H1 (cell line): ENCODE measurements at regions not wholly inside any gene's neighbourhood (a gene's known extent, or its start where the extent isn't known, plus 50 kb on each side); places are given as distances from the start of the nearest gene placed in this dataset.

Source experiments
- CTCF ChIA-PET: fragments of 300-600 bp; sonication (Branson Sonifier 250); formaldehyde crosslinking; loops from one replicate; lab custom pipeline; 2021; ENCODE audit not compliant: partially characterized antibody; lab: Charles Lee
- POLR2A ChIA-PET: fragments of 300-600 bp; sonication (Branson Sonifier 250); formaldehyde crosslinking; loops from one replicate; lab custom pipeline; 2021; ENCODE audit warnings: inconsistent platforms; ENCODE audit not compliant: partially characterized antibody; lab: Charles Lee
- DNase-seq, 2 experiments: peaks; one replicate each; pipeline versions ENCODE4 v3.0.0 to v3.0.0-alpha.2; 2010 to 2022; ENCODE audit warnings: low spot score in 2 of 2, low read depth in 1 of 2, mixed read lengths in 1 of 2
- FAIRE-seq: peaks from 2 replicates; lab custom pipeline; 2011; peaks lifted over from hg19 to GRCh38; lab: Jason Lieb, UNC
- H2AFZ ChIP-seq: 2 replicates; pipeline ENCODE4 v1.8.1; 2012; ENCODE audit warnings: low read length, inconsistent platforms
- H2AK5ac ChIP-seq: 2 replicates; pipeline ENCODE4 v1.6.1; 2013; ENCODE audit warnings: low read depth, low read length
- H2BK120ac ChIP-seq: replicated peaks from 2 replicates; pipeline ENCODE3; 2013; ENCODE audit warnings: low read depth, low read length, inconsistent platforms
- H2BK12ac ChIP-seq: 2 replicates; pipeline ENCODE4 v1.6.1; 2013; ENCODE audit warnings: low read depth, low read length
- H2BK15ac ChIP-seq: 2 replicates; pipeline ENCODE4 v1.6.1; 2013; ENCODE audit warnings: low read length
- H2BK20ac ChIP-seq: 2 replicates; pipeline ENCODE4 v1.6.1; 2013; ENCODE audit warnings: low read length
- H2BK5ac ChIP-seq: 2 replicates; pipeline ENCODE4 v1.6.1; 2013; ENCODE audit warnings: low read depth, low read length
- H3K14ac ChIP-seq: 2 replicates; pipeline ENCODE4 v1.6.1; 2013; ENCODE audit warnings: inconsistent platforms; ENCODE audit not compliant: insufficient read length
- H3K18ac ChIP-seq: 2 replicates; pipeline ENCODE4 v1.6.1; 2013; ENCODE audit warnings: low read length; ENCODE audit errors: extremely low read depth
- H3K23ac ChIP-seq: 2 replicates; pipeline ENCODE4 v1.6.1; 2013; ENCODE audit warnings: inconsistent platforms; ENCODE audit not compliant: insufficient read length
- H3K23me2 ChIP-seq: 2 replicates; pipeline ENCODE4 v1.6.1; 2013; ENCODE audit warnings: low read depth, low read length
- H3K27ac ChIP-seq: 2 replicates; pipeline ENCODE4 v1.6.1; 2011; ENCODE audit warnings: low read depth, low read length, inconsistent platforms
- H3K27me3 ChIP-seq, 4 experiments: replicated peaks in 1 of 4; 1 replicate in 1 of 4; 2 replicates in 3 of 4; pipeline versions ENCODE4 v1.6.1 to v1.8.1; 2011 to 2013; ENCODE audit warnings: low read length in 3 of 4, mild to moderate bottlenecking in 3 of 4, inconsistent platforms in 2 of 4, mixed read lengths in 2 of 4, moderate library complexity in 1 of 4; ENCODE audit not compliant: control insufficient read depth in 3 of 4, insufficient read depth in 3 of 4; ENCODE audit errors: extremely low read depth in 1 of 4
- H3K36me3 ChIP-seq, 4 experiments: 2 replicates each; pipeline versions ENCODE4 v1.6.1 to v1.8.1; 2011 to 2013; ENCODE audit warnings: mild to moderate bottlenecking in 4 of 4, low read length in 3 of 4, moderate library complexity in 2 of 4, control low read depth in 1 of 4, inconsistent platforms in 1 of 4; ENCODE audit not compliant: insufficient read depth in 4 of 4, control insufficient read depth in 2 of 4
- H3K4ac ChIP-seq: replicated peaks from 2 replicates; pipeline ENCODE3; 2013; ENCODE audit warnings: low read length, low read depth, mixed read lengths, inconsistent platforms; ENCODE audit not compliant: insufficient read length
- H3K4me1 ChIP-seq, 4 experiments: replicated peaks in 1 of 4; 1 replicate in 1 of 4; 2 replicates in 3 of 4; pipeline versions ENCODE4 v1.6.1 to v1.8.1; 2011 to 2013; ENCODE audit warnings: low read length in 3 of 4, inconsistent platforms in 2 of 4, mixed read lengths in 1 of 4; ENCODE audit not compliant: insufficient read depth in 4 of 4, control insufficient read depth in 3 of 4
- H3K4me2 ChIP-seq, 2 experiments: 2 replicates each; pipeline versions ENCODE4 v1.6.1 to v1.8.1; 2011 to 2013; ENCODE audit warnings: low read depth in 2 of 2, low read length in 2 of 2, control low read depth in 1 of 2, inconsistent platforms in 1 of 2, mild to moderate bottlenecking in 1 of 2; ENCODE audit not compliant: insufficient read depth in 1 of 2
- H3K4me3 ChIP-seq, 4 experiments: fragments of 200-600, 300-600 bp in 1 of 4; sonication (generic), shearing (Covaris generic), sonication (Bioruptor Twin) in 1 of 4; 2 replicates each; pipeline versions ENCODE4 v1.5.1 to v1.8.1; 2011 to 2016; ENCODE audit warnings: low read length in 4 of 4, low read depth in 3 of 4, control low read depth in 2 of 4, inconsistent platforms in 2 of 4, mild to moderate bottlenecking in 2 of 4, mixed read lengths in 1 of 4, moderate library complexity in 1 of 4; ENCODE audit not compliant: insufficient read depth in 2 of 4; ENCODE audit errors: extremely low read depth in 1 of 4
- H3K56ac ChIP-seq: replicated peaks from 2 replicates; pipeline ENCODE3; 2013; ENCODE audit warnings: low read depth, mild to moderate bottlenecking, mixed read lengths, low read length, inconsistent platforms; ENCODE audit not compliant: insufficient read length
- H3K79me1 ChIP-seq: 2 replicates; pipeline ENCODE4 v1.6.1; 2013; ENCODE audit warnings: low read depth, low read length, control low read depth
- H3K79me2 ChIP-seq, 2 experiments: 2 replicates each; pipeline versions ENCODE4 v1.6.1 to v1.8.1; 2012 to 2013; ENCODE audit warnings: low read length in 2 of 2, mild to moderate bottlenecking in 2 of 2, inconsistent platforms in 1 of 2; ENCODE audit not compliant: insufficient read depth in 2 of 2, control insufficient read depth in 1 of 2
- H3K9ac ChIP-seq, 4 experiments: replicated peaks in 1 of 4; 1 replicate in 1 of 4; 2 replicates in 3 of 4; pipeline versions ENCODE4 v1.6.1 to v1.8.1; 2011 to 2013; ENCODE audit warnings: low read depth in 3 of 4, low read length in 3 of 4, control low read depth in 2 of 4, mild to moderate bottlenecking in 2 of 4, moderate library complexity in 2 of 4, inconsistent platforms in 1 of 4; ENCODE audit errors: extremely low read depth in 1 of 4
- H3K9me3 ChIP-seq, 2 experiments: 2 replicates each; pipeline versions ENCODE4 v1.6.1 to v1.8.1; 2012 to 2013; ENCODE audit warnings: mild to moderate bottlenecking in 2 of 2, moderate library complexity in 2 of 2, control low read depth in 1 of 2, inconsistent platforms in 1 of 2, low read depth in 1 of 2, low read length in 1 of 2, mixed read lengths in 1 of 2; ENCODE audit not compliant: insufficient read depth in 2 of 2
- H4K20me1 ChIP-seq, 2 experiments: replicated peaks in 1 of 2; 2 replicates each; pipeline versions ENCODE3 to v1.8.1; 2011 to 2013; ENCODE audit warnings: inconsistent platforms in 2 of 2, low read length in 2 of 2, mild to moderate bottlenecking in 1 of 2; ENCODE audit not compliant: insufficient read depth in 2 of 2, control insufficient read depth in 1 of 2
- H4K5ac ChIP-seq: 2 replicates; pipeline ENCODE4 v1.6.1; 2013; ENCODE audit warnings: low read length, low read depth, mixed read lengths, inconsistent platforms; ENCODE audit not compliant: insufficient read length
- H4K8ac ChIP-seq: 2 replicates; pipeline ENCODE4 v1.8.0; 2013; ENCODE audit warnings: mild to moderate bottlenecking, moderate library complexity, low read length, inconsistent platforms; ENCODE audit not compliant: insufficient read depth; ENCODE audit errors: extremely low read depth
- H4K91ac ChIP-seq: replicated peaks from 2 replicates; pipeline ENCODE3; 2013; ENCODE audit warnings: low read length, mixed read lengths, inconsistent platforms; ENCODE audit not compliant: insufficient read length
- BRCA1 ChIP-seq: IDR thresholded peaks from 2 replicates; pipeline ENCODE4 v1.6.1; 2012; ENCODE audit warnings: low read depth, low read length, improper control_type of control experiment
- CBX5 ChIP-seq: fragments of 300-800, 300-1000 bp; sonication (generic); IDR thresholded peaks from 2 replicates; pipeline ENCODE4 v1.7.1; 2016; ENCODE audit warnings: antibody characterized with exemption, low read length, low read depth
- CREB1 ChIP-seq: IDR thresholded peaks from 2 replicates; pipeline ENCODE4 v1.6.1; 2012; ENCODE audit warnings: inconsistent platforms
- HDAC6 ChIP-seq: IDR thresholded peaks from one replicate; pipeline ENCODE4 v1.7.1; 2012; ENCODE audit warnings: low read depth, mild to moderate bottlenecking, inconsistent platforms, low read length, moderate library complexity
- KDM1A ChIP-seq: fragments of 200-600, 300-600 bp; sonication (generic); IDR thresholded peaks from 2 replicates; pipeline ENCODE4 v1.7.1; 2016; ENCODE audit warnings: mild to moderate bottlenecking, low read length, borderline replicate concordance
- SIN3A ChIP-seq, 2 experiments: IDR thresholded peaks in 1 of 2; conservative IDR thresholded peaks in 1 of 2; 2 replicates each; pipeline ENCODE4 v1.6.1; 2011 to 2012; ENCODE audit warnings: low read length in 2 of 2, improper control_type of control experiment in 1 of 2, low read depth in 1 of 2, mild to moderate bottlenecking in 1 of 2
- SRF ChIP-seq: IDR thresholded peaks from 2 replicates; pipeline ENCODE4 v1.6.1; 2011; ENCODE audit warnings: mild to moderate bottlenecking, low read depth, low read length, moderate library complexity
- TEAD4 ChIP-seq: IDR thresholded peaks from 2 replicates; pipeline ENCODE4 v1.6.1; 2012; ENCODE audit warnings: low read depth, low read length, inconsistent platforms, mixed read lengths
- ZNF274 ChIP-seq: IDR thresholded peaks from 2 replicates; pipeline ENCODE4 v1.7.0; 2012; ENCODE audit warnings: low read length, borderline replicate concordance; ENCODE audit errors: extremely low read depth
- WGBS, 2 experiments: shearing (Covaris generic) in 1 of 2; methylation state at CpG; one replicate each; pipeline versions ENCODE4 v1.1.6 to v1.1.7; 2013 to 2015; ENCODE audit warnings: low lambda C conversion rate in 2 of 2, mixed read lengths in 2 of 2, inconsistent platforms in 1 of 2, low coverage in 1 of 2, missing lambda C conversion rate in 1 of 2; ENCODE audit not compliant: insufficient replicate concordance in 2 of 2, insufficient coverage in 1 of 2, insufficient read length in 1 of 2; ENCODE audit errors: extremely low coverage in 1 of 2, missing lambda C conversion rate in 1 of 2; 5-methylcytosine and 5-hydroxymethylcytosine counted together
- TF ChIP-seq, protein P1 (sequence below): IDR thresholded peaks from 2 replicates; pipeline ENCODE4 v1.6.1; 2011; ENCODE audit warnings: low read depth, mild to moderate bottlenecking, low read length; ENCODE audit not compliant: insufficient read depth
- TF ChIP-seq, protein P2 (sequence below): IDR thresholded peaks from 2 replicates; pipeline ENCODE4 v1.6.1; 2012; ENCODE audit warnings: low read length, inconsistent platforms

DNA sequence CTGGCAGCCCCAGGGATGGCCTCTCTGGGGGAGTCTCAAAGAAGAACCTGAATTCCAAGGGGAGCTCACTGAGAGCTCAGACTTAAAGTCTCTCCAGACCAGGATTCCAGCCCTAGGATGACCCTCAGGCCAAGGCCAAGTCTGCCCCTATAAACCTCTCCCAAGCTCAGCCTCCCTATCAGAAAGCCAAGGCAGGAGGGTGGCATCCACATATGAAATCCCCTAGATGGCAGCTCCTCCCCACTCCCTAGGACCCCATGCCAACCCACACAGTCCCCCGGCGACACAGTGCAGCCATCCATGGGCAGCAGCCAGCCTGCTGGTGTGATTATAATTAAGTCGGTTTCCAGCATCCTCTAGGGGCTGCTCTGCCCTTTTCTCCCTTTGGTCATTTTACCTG is 269.9 kb downstream of the CDK5RAP2 start:
- H2BK5ac ChIP-seq, result no peak overlapping the region
- no peak overlapping the region for H2BK15ac ChIP-seq
- POLR2A ChIA-PET, result no interaction called here
- no peak overlapping the region for H2BK120ac ChIP-seq
- H3K79me2 ChIP-seq, result no peaks in the 10 kb centered on the region
- H4K91ac ChIP-seq, result no peak overlapping the region
- no peak overlapping the region for H2BK12ac ChIP-seq
- CTCF ChIA-PET, result interaction anchor here (0.6 to 1.9 kb wide), 7 partner anchors 13 to 1184 kb away, joined by 3 to 4 read pairs (median 4); no protein-coding TSS in a partner anchor
- H3K27me3 ChIP-seq, result no peaks in the 10 kb centered on the region
- 83% methylated on average over 3 of the region's 3 CpGs; no CpG with 5 or more reads in 1 of the 2 experiments for WGBS, 2 experiments
- H4K8ac ChIP-seq, result no peak overlapping the region
- DNase-seq, result no peak
- no peak overlapping the region for H3K18ac ChIP-seq
- no peaks in the 10 kb centered on the region for H3K79me1 ChIP-seq
- no peak overlapping the region for H2AK5ac ChIP-seq
- no peak overlapping the region for H2BK20ac ChIP-seq
- H3K4me3 ChIP-seq, result no peak overlapping the region
- H3K9me3 ChIP-seq, result 0 out of 4 replicates have a peak, but pooled peaks cover 0 to 8% of the 10 kb centered on the region in 2 experiments
- H3K23me2 ChIP-seq, result no peaks in the 10 kb centered on the region
- no peak overlapping the region for H3K14ac ChIP-seq
- no peak overlapping the region for H3K4ac ChIP-seq
- H3K9ac ChIP-seq, result no peak overlapping the region
- H3K56ac ChIP-seq, result no peak overlapping the region
- FAIRE-seq, result no peak
- H3K4me1 ChIP-seq, result peaks cover 0 to 13% (median 3%) of the 10 kb centered on the region in 4 experiments; a peak in 5 of 7 replicates
- no peaks in the 10 kb centered on the region for H3K36me3 ChIP-seq
- H4K20me1 ChIP-seq, result no peaks in the 10 kb centered on the region
- no peak overlapping the region for H3K27ac ChIP-seq
- H4K5ac ChIP-seq, result no peak overlapping the region
- H2AFZ ChIP-seq, result no peak overlapping the region
- H3K4me2 ChIP-seq, result no peak overlapping the region
- no peak overlapping the region for H3K23ac ChIP-seq
- TF ChIP-seq SRF (no peak), KDM1A (no peak), SIN3A (conservative IDR thresholded peaks at IDR 0.05 in 1 of 2, IDR thresholded peaks at IDR 0.05 in 1 of 2; ENCODE audit: low read depth in 1 of 2, low read length in 2 of 2) (no peak), ZNF274 (no peak), CREB1 (no peak), HDAC6 (no peak), BRCA1 (no peak), CBX5 (no peak), TEAD4 (no peak)
- TF ChIP-seq, protein P1, sequence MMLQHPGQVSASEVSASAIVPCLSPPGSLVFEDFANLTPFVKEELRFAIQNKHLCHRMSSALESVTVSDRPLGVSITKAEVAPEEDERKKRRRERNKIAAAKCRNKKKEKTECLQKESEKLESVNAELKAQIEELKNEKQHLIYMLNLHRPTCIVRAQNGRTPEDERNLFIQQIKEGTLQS, result no peak
- TF ChIP-seq, protein P2, sequence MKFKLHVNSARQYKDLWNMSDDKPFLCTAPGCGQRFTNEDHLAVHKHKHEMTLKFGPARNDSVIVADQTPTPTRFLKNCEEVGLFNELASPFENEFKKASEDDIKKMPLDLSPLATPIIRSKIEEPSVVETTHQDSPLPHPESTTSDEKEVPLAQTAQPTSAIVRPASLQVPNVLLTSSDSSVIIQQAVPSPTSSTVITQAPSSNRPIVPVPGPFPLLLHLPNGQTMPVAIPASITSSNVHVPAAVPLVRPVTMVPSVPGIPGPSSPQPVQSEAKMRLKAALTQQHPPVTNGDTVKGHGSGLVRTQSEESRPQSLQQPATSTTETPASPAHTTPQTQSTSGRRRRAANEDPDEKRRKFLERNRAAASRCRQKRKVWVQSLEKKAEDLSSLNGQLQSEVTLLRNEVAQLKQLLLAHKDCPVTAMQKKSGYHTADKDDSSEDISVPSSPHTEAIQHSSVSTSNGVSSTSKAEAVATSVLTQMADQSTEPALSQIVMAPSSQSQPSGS, result no peak
